ENCODE measurements at regions not wholly inside any gene's neighbourhood (a gene's known extent, or its start where the extent isn't known, plus 50 kb on each side); places are given as distances from the start of the nearest gene placed in this dataset.

- no peak overlapping the region for H3K27ac ChIP-seq (ENCODE audit: low read depth in 2 of 2, low read length in 1 of 2)
- no peak overlapping the region for H3K4me2 ChIP-seq
- no peak for DNase-seq
- no peak overlapping the region for H3K9ac ChIP-seq
- no peaks in the 10 kb centered on the region for H3K36me3 ChIP-seq (replicated peaks in 1 of 2; ENCODE audit: control insufficient read depth in 1 of 2, insufficient read depth in 2 of 2, low read length in 1 of 2)
- no peaks in the 10 kb centered on the region for H3K9me3 ChIP-seq
- H3K9me2 ChIP-seq, result no peaks in the 10 kb centered on the region
- no peaks in the 10 kb centered on the region for H3K27me3 ChIP-seq (ENCODE audit: insufficient read depth)
- no peak overlapping the region for H3K4me3 ChIP-seq (ENCODE audit: low read depth in 2 of 2, low read length in 1 of 2)
- CTCF ChIA-PET, result interaction anchor here (0.8 to 1.2 kb wide), 2 partner anchors 75 to 133 kb away, joined by 3 read pairs; no protein-coding TSS in a partner anchor
- H4K20me1 ChIP-seq (ENCODE audit: insufficient read depth), result no peaks in the 10 kb centered on the region
- no peak overlapping the region for H2AFZ ChIP-seq (ENCODE audit: low read depth)
- no peaks in the 10 kb centered on the region for H3K79me2 ChIP-seq (ENCODE audit: insufficient read depth)
- peaks cover 0 to 17% of the 10 kb centered on the region in 2 experiments; a peak in 1 of 4 replicates for H3K4me1 ChIP-seq (ENCODE audit: control insufficient read depth in 1 of 2, insufficient read depth in 2 of 2, low read depth in 1 of 2, low read length in 1 of 2)
- WGBS (ENCODE audit: low lambda C conversion rate), result 59% methylated on average over 3 of the region's 3 CpGs
- no peaks in the 10 kb centered on the region for H3F3A ChIP-seq (replicated peaks; ENCODE audit: insufficient read depth)
- TF ChIP-seq MXI1 (IDR thresholded peaks at IDR 0.05; ENCODE audit: low read depth, low read length) (no peak), MAX (IDR thresholded peaks at IDR 0.05; ENCODE audit: low read depth) (no peak), TAF1 (IDR thresholded peaks at IDR 0.05; ENCODE audit: borderline replicate concordance, low read depth, low read length) (no peak), FOSL2 (IDR thresholded peaks at IDR 0.05; ENCODE audit: borderline replicate concordance, low read depth) (no peak), TEAD4 (IDR thresholded peaks at IDR 0.05; ENCODE audit: borderline replicate concordance, insufficient read depth) (no peak), YY1 (IDR thresholded peaks at IDR 0.05; ENCODE audit: low read depth) (no peak), USF1 (IDR thresholded peaks at IDR 0.05; ENCODE audit: borderline replicate concordance, low read depth) (no peak), RCOR1 (IDR thresholded peaks at IDR 0.05; ENCODE audit: low read length) (no peak), USF2 (IDR thresholded peaks at IDR 0.05; ENCODE audit: borderline replicate concordance, low read depth, low read length) (no peak), ELF1 (IDR thresholded peaks at IDR 0.05) (no peak), TCF12 (IDR thresholded peaks at IDR 0.05) (no peak), FOXJ3 (CRISPR knock-in tag; IDR thresholded peaks at IDR 0.05) (no peak), PBX3 (IDR thresholded peaks at IDR 0.05) (no peak), POLR2AphosphoS5 (IDR thresholded peaks at IDR 0.05; ENCODE audit: low read depth, low read length) (no peak), RFX5 (IDR thresholded peaks at IDR 0.05; ENCODE audit: low read length) (no peak), SIN3A (IDR thresholded peaks at IDR 0.05; ENCODE audit: borderline replicate concordance, low read depth, low read length) (no peak), ZBTB33 (IDR thresholded peaks at IDR 0.05; ENCODE audit: borderline replicate concordance, low read depth) (no peak), SMC3 (IDR thresholded peaks at IDR 0.05; ENCODE audit: low read depth, low read length) (no peak), NFIC (IDR thresholded peaks at IDR 0.05; ENCODE audit: borderline replicate concordance) (no peak), EZH2phosphoT487 (IDR thresholded peaks at IDR 0.05; ENCODE audit: borderline replicate concordance, low read depth) (no peak)
- POLR2A ChIA-PET, result no interaction called here
Observed at GRCh38 chr10:78600740-78601139, 468.0 kb upstream of the ZMIZ1 start.
